Ishikawa (cell line): ENCODE measurements at regions not wholly inside any gene's neighbourhood (a gene's known extent, or its start where the extent isn't known, plus 50 kb on each side); places are given as distances from the start of the nearest gene placed in this dataset.

Source experiments
- CEBPB ChIP-seq: IDR thresholded peaks from 2 replicates; pipeline ENCODE4 v1.6.1; 2012
- CREB1 ChIP-seq: IDR thresholded peaks from 2 replicates; pipeline ENCODE4 v1.6.1; 2012; ENCODE audit warnings: low read depth
- EGR1 ChIP-seq: IDR thresholded peaks from 2 replicates; pipeline ENCODE4 v1.6.1; 2012
- EP300 ChIP-seq: IDR thresholded peaks from 2 replicates; pipeline ENCODE4 v1.6.1; 2012; ENCODE audit warnings: borderline replicate concordance
- FOXM1 ChIP-seq: IDR thresholded peaks from 2 replicates; pipeline ENCODE4 v1.6.1; 2012; ENCODE audit warnings: low read depth, borderline replicate concordance
- NFIC ChIP-seq: IDR thresholded peaks from 2 replicates; pipeline ENCODE4 v1.6.1; 2012
- RAD21 ChIP-seq: IDR thresholded peaks from 2 replicates; pipeline ENCODE4 v1.6.1; 2012; ENCODE audit warnings: low read depth
- TAF1 ChIP-seq: IDR thresholded peaks from 2 replicates; pipeline ENCODE4 v1.6.1; 2012; ENCODE audit warnings: low read depth, mild to moderate bottlenecking
- TCF12 ChIP-seq: IDR thresholded peaks from 2 replicates; pipeline ENCODE4 v1.6.1; 2012; ENCODE audit warnings: low read depth
- TEAD4 ChIP-seq: IDR thresholded peaks from 2 replicates; pipeline ENCODE4 v1.6.1; 2012
- YY1 ChIP-seq: IDR thresholded peaks from 2 replicates; pipeline ENCODE4 v1.6.1; 2012; ENCODE audit warnings: low read depth
- ZBTB7A ChIP-seq: IDR thresholded peaks from 2 replicates; pipeline ENCODE4 v1.6.1; 2012; ENCODE audit warnings: low read depth
- TF ChIP-seq, protein P1 (sequence below): IDR thresholded peaks from 2 replicates; pipeline ENCODE4 v1.6.1; 2012; ENCODE audit warnings: low read depth, mild to moderate bottlenecking
- TF ChIP-seq, protein P2 (sequence below): IDR thresholded peaks from 2 replicates; pipeline ENCODE4 v1.6.1; 2012
- TF ChIP-seq, protein P3 (sequence below): IDR thresholded peaks from 2 replicates; pipeline ENCODE4 v1.6.1; 2012

DNA sequence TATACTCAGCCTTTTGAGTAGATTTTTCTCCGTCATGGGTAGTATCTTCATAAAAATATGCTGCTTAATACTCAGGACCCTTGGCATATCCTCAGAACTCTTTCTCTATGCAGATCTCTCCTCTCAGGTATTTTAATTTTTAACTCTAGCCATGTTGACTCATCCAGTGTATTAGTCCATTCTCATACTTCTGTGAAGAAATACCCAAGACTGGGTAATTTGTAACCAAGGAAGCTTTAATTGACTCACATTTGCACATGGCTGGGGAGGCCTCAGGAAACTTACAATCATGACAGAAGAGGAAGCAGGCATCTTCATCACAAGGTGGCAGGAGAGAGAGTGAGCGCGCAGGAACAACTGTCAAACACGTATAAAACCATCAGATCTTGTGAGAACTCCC is 129.3 kb upstream of the CD96 start:
- no peak for TF ChIP-seq FOXM1
- TF ChIP-seq TCF12: no peak
- TF ChIP-seq CREB1: no peak
- TF ChIP-seq TAF1: no peak
- no peak for TF ChIP-seq EGR1

DNA sequence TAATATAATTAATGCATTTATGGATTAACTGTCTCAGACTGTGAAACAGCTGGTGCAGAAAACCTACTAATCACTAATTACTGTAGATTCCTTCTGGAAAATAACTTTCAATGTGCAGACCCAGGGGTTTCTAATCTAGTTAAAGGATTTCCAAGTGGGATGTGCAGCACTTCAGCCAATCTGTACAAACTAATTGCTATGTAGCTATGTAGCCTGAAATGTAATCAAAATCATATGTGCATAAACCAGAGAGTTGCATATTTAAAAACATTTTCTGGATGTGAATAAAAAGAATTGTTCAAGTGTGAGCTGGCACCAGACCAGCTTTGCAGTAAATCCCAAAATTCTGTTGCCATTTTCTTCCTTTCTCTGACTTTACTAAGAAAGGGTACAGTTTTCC is 127.5 kb upstream of the CD96 start:
- TF ChIP-seq, protein P1, sequence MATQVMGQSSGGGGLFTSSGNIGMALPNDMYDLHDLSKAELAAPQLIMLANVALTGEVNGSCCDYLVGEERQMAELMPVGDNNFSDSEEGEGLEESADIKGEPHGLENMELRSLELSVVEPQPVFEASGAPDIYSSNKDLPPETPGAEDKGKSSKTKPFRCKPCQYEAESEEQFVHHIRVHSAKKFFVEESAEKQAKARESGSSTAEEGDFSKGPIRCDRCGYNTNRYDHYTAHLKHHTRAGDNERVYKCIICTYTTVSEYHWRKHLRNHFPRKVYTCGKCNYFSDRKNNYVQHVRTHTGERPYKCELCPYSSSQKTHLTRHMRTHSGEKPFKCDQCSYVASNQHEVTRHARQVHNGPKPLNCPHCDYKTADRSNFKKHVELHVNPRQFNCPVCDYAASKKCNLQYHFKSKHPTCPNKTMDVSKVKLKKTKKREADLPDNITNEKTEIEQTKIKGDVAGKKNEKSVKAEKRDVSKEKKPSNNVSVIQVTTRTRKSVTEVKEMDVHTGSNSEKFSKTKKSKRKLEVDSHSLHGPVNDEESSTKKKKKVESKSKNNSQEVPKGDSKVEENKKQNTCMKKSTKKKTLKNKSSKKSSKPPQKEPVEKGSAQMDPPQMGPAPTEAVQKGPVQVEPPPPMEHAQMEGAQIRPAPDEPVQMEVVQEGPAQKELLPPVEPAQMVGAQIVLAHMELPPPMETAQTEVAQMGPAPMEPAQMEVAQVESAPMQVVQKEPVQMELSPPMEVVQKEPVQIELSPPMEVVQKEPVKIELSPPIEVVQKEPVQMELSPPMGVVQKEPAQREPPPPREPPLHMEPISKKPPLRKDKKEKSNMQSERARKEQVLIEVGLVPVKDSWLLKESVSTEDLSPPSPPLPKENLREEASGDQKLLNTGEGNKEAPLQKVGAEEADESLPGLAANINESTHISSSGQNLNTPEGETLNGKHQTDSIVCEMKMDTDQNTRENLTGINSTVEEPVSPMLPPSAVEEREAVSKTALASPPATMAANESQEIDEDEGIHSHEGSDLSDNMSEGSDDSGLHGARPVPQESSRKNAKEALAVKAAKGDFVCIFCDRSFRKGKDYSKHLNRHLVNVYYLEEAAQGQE: no peak
- TF ChIP-seq CREB1: no peak
- no peak for TF ChIP-seq TCF12
- no peak for TF ChIP-seq EGR1
- TF ChIP-seq YY1: no peak
- no peak for TF ChIP-seq TAF1
- TF ChIP-seq, protein P2, sequence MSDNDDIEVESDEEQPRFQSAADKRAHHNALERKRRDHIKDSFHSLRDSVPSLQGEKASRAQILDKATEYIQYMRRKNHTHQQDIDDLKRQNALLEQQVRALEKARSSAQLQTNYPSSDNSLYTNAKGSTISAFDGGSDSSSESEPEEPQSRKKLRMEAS: no peak
- no peak for TF ChIP-seq ZBTB7A
- no peak for TF ChIP-seq NFIC
- TF ChIP-seq CEBPB: no peak

DNA sequence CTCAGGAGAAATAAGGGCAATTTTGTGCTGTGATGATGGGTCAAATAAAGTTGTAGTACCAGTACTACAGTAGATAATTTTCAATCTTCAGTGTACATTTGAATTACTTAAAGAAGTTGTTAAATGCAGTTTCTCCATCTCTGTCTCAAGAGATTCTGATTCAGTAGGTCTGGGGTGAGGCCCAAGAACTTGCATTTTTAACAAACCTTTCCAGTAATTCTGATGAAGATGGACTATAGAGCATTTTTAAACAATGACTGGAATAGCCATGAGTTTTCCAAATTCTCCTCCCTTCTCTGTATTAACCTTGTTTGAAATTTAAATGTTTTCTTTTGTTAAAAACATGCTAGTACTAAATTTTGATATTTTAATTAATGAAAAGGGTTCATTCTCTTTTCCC is 127.0 kb upstream of the CD96 start:
- TF ChIP-seq TCF12: no peak
- TF ChIP-seq EP300: no peak
- TF ChIP-seq TEAD4: no peak
- TF ChIP-seq CEBPB: no peak
- TF ChIP-seq TAF1: no peak
- TF ChIP-seq, protein P3, sequence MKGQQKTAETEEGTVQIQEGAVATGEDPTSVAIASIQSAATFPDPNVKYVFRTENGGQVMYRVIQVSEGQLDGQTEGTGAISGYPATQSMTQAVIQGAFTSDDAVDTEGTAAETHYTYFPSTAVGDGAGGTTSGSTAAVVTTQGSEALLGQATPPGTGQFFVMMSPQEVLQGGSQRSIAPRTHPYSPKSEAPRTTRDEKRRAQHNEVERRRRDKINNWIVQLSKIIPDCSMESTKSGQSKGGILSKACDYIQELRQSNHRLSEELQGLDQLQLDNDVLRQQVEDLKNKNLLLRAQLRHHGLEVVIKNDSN: no peak

DNA sequence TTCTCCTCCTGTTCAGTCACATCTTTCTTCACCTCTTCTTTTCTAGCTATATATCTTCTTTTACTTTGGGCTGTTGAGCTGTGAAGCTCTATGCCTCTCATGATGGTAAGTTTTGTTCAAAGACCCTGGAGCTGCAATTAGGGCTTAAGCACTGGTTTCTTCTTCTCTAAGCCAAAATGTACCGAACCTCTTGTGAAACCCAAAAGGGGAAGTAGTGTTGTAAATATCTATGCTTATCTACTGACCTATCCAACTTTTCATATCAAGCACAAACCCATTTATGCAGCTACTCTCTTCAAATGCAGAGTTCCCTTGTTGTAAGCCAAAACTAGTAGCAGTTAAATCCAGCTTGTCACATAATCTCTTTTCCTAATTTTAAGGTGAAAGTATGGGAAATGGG is 123.6 kb upstream of the CD96 start:
- TF ChIP-seq, protein P3: no peak
- TF ChIP-seq EP300 (no peak), RAD21 (no peak), TCF12 (no peak), ZBTB7A (no peak), CREB1 (no peak), EGR1 (no peak)

DNA sequence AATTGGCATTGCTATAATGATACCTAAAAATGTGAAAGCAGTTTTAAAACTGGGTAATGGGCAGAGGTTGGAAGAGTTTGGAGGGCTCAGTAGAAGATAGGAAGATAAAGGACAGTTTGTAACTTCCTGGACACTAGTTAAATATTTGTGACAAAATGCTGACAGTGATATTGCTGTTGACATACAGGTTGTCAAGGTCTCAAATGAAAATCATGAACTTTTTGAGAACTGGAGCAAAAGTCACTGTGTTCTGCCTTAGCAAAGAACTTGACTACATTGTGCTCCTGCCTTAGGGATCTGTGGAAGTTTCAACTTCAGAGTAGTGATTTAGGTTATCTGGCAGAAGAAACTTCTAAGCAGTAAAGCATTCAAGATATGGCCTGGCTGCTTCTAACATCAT is 113.7 kb upstream of the CD96 start:
- TF ChIP-seq TCF12 (no peak), YY1 (no peak), CREB1 (no peak), FOXM1 (no peak), RAD21 (no peak), EP300 (no peak), TAF1 (no peak), TEAD4 (no peak), NFIC (no peak), EGR1 (no peak), ZBTB7A (no peak), CEBPB (no peak)
- TF ChIP-seq, protein P2: no peak
- TF ChIP-seq, protein P1: no peak
- TF ChIP-seq, protein P3: no peak

DNA sequence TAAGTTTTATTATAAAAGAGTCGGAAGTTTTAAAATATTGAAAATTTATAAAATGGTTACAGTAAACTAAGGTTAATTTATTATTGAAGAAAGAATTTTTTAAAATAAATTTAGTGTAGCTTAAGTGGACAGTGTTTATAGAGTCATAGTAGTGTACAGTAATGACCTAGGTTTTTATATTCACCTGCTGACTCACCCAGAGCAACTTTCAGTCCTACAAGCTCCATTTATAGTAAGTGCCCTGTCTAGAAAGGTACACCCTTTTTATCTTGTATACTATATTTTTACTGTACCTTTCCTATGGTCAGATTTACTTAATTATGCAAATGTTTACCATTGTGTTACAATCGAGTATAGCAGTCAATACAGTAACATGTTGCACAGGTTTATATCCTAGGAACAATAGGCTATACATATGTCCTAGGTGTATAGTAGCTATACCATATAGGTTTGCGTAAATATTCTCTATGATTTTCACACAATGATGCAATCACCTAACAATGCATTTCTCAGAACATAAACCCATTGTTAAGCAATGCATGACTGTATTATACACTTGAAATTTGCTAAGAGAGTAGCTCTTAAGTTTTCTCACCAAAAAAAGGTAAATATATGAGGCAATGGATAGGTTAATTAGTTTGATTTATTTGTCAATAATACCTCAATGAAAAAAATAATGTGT is 106.9 kb upstream of the CD96 start:
- TF ChIP-seq NFIC (no peak), FOXM1 (no peak), YY1 (no peak), TEAD4 (no peak), ZBTB7A (no peak), TCF12 (no peak), EP300 (no peak), TAF1 (no peak), CEBPB (no peak), CREB1 (no peak), RAD21 (no peak), EGR1 (no peak)
- TF ChIP-seq, protein P2: no peak
- TF ChIP-seq, protein P3: no peak
- TF ChIP-seq, protein P1: no peak
